IMR-90 (cell line): ENCODE measurements at regions not wholly inside any gene's neighbourhood (a gene's known extent, or its start where the extent isn't known, plus 50 kb on each side); places are given as distances from the start of the nearest gene placed in this dataset.

Experiments used
- ATAC-seq: fragments of 200-7000 bp; cut with Tn5 transposase; 2 replicates; pipeline ENCODE4 v1.9.1; 2020; ENCODE audit warnings: low read depth, mild to moderate bottlenecking, moderate library complexity
- BruUV-seq: library from RNA; stranded (reverse); fragments of 400-500 nt; replicated peaks from 2 replicates; lab custom pipeline; 2021; lab: Mats Ljungman, UMichigan
- CTCF ChIA-PET: fragments of 300-600 bp; formaldehyde crosslinking; extraction: SDS; loops from one replicate; lab custom pipeline; 2021; ENCODE audit warnings: antibody characterized with exemption; lab: Yijun Ruan, JAX
- POLR2A ChIA-PET: fragments of 300-600 bp; sonication (Branson Sonifier 250); formaldehyde crosslinking; loops from one replicate; lab custom pipeline; 2022; ENCODE audit warnings: antibody characterized with exemption; ENCODE audit not compliant: unreplicated experiment; lab: Charles Lee
- DNase-seq: peaks from one replicate; pipeline ENCODE4 v3.0.0; 2013
- H2AFZ ChIP-seq: replicated peaks from 2 replicates; pipeline ENCODE3; 2013; ENCODE audit warnings: low read length, mild to moderate bottlenecking; ENCODE audit not compliant: poor library complexity
- H2AK5ac ChIP-seq: 2 replicates; pipeline ENCODE4 v1.6.1; 2013; ENCODE audit warnings: low read depth, low read length, inconsistent platforms
- H2AK9ac ChIP-seq: replicated peaks from 2 replicates; pipeline ENCODE3; 2013; ENCODE audit warnings: mild to moderate bottlenecking, low read depth, low read length, moderate library complexity; ENCODE audit not compliant: poor library complexity
- H2BK120ac ChIP-seq: 2 replicates; pipeline ENCODE4 v1.6.1; 2013; ENCODE audit warnings: low read depth, low read length, inconsistent platforms
- H2BK15ac ChIP-seq: 3 replicates; pipeline ENCODE4 v1.6.1; 2013; ENCODE audit warnings: low read depth, low read length, inconsistent platforms
- H2BK20ac ChIP-seq: 2 replicates; pipeline ENCODE4 v1.6.1; 2013; ENCODE audit warnings: low read depth, mild to moderate bottlenecking, inconsistent platforms, low read length, moderate library complexity
- H2BK5ac ChIP-seq: 2 replicates; pipeline ENCODE4 v1.6.1; 2013; ENCODE audit warnings: mild to moderate bottlenecking, low read depth, low read length, inconsistent platforms; ENCODE audit not compliant: poor library complexity, severe bottlenecking
- H3K14ac ChIP-seq: replicated peaks from 2 replicates; pipeline ENCODE4 v1.6.1; 2013; ENCODE audit warnings: low read depth, low read length, inconsistent platforms
- H3K18ac ChIP-seq: 2 replicates; pipeline ENCODE4 v1.6.1; 2013; ENCODE audit warnings: low read depth, low read length, control low read depth
- H3K23ac ChIP-seq: 2 replicates; pipeline ENCODE4 v1.6.1; 2013; ENCODE audit warnings: low read depth, low read length, inconsistent platforms
- H3K27ac ChIP-seq: 2 replicates; pipeline ENCODE4 v1.5.1; 2013; ENCODE audit warnings: mild to moderate bottlenecking, control low read depth, low read length; ENCODE audit not compliant: insufficient read depth
- H3K27me3 ChIP-seq: 2 replicates; pipeline ENCODE4 v1.6.1; 2013; ENCODE audit warnings: low read length; ENCODE audit not compliant: control insufficient read depth, insufficient read depth
- H3K36me3 ChIP-seq: 2 replicates; pipeline ENCODE4 v1.6.1; 2013; ENCODE audit warnings: low read length, mixed read lengths; ENCODE audit not compliant: control insufficient read depth, insufficient read depth
- H3K4ac ChIP-seq: 2 replicates; pipeline ENCODE4 v1.6.1; 2013; ENCODE audit warnings: low read depth, low read length, inconsistent platforms
- H3K4me1 ChIP-seq: 2 replicates; pipeline ENCODE4 v1.6.1; 2013; ENCODE audit warnings: low read length, mixed read lengths; ENCODE audit not compliant: control insufficient read depth, insufficient read depth
- H3K4me2 ChIP-seq: 2 replicates; pipeline ENCODE4 v1.6.1; 2013; ENCODE audit warnings: low read depth, mild to moderate bottlenecking, control low read depth, low read length, moderate library complexity
- H3K4me3 ChIP-seq: 2 replicates; pipeline ENCODE4 v1.5.1; 2013; ENCODE audit warnings: low read depth, mild to moderate bottlenecking, control low read depth, low read length, moderate library complexity; ENCODE audit not compliant: insufficient read depth
- H3K56ac ChIP-seq: 2 replicates; pipeline ENCODE4 v1.6.1; 2013; ENCODE audit warnings: low read length, inconsistent platforms; ENCODE audit not compliant: insufficient read depth; ENCODE audit errors: extremely low read depth
- H3K79me1 ChIP-seq, 2 experiments: 2 replicates each; pipeline ENCODE4 v1.6.1; 2013; ENCODE audit warnings: low read length in 2 of 2, inconsistent platforms in 1 of 2, low read depth in 1 of 2
- H3K9ac ChIP-seq: 2 replicates; pipeline ENCODE4 v1.6.1; 2013; ENCODE audit warnings: low read depth, low read length, control low read depth
- H3K9me1 ChIP-seq: 2 replicates; pipeline ENCODE4 v1.6.1; 2013; ENCODE audit warnings: low read length, inconsistent platforms; ENCODE audit not compliant: insufficient read depth
- H3K9me3 ChIP-seq: 2 replicates; pipeline ENCODE4 v1.6.1; 2013; ENCODE audit warnings: low read length; ENCODE audit not compliant: control insufficient read depth, insufficient read depth
- H4K20me1 ChIP-seq: 2 replicates; pipeline ENCODE4 v1.6.1; 2013; ENCODE audit warnings: low read length, inconsistent platforms; ENCODE audit not compliant: insufficient read depth
- H4K5ac ChIP-seq: 2 replicates; pipeline ENCODE4 v1.6.1; 2013; ENCODE audit warnings: mild to moderate bottlenecking, low read depth, low read length, control low read depth
- H4K8ac ChIP-seq, 2 experiments: 2 replicates each; pipeline ENCODE4 v1.6.1; 2013; ENCODE audit warnings: low read depth in 2 of 2, low read length in 2 of 2, control low read depth in 1 of 2, inconsistent platforms in 1 of 2
- H4K91ac ChIP-seq: 2 replicates; pipeline ENCODE4 v1.6.1; 2013; ENCODE audit warnings: low read depth, low read length, inconsistent platforms; ENCODE audit not compliant: insufficient read depth
- POLR2A ChIP-seq: IDR thresholded peaks from 2 replicates; pipeline ENCODE4 v1.6.1; 2012; ENCODE audit warnings: mild to moderate bottlenecking, low read depth, low read length
- RAD21 ChIP-seq: IDR thresholded peaks from 2 replicates; pipeline ENCODE4 v1.6.1; 2012; ENCODE audit warnings: low read length, improper control_type of control experiment
- WGBS, 2 experiments: methylation state at CpG; one replicate each; pipeline versions ENCODE4 v1.1.5 to v1.1.7; 2013; ENCODE audit warnings: missing lambda C conversion rate in 2 of 2; ENCODE audit not compliant: insufficient read length in 1 of 2; ENCODE audit errors: extremely low coverage in 2 of 2; 5-methylcytosine and 5-hydroxymethylcytosine counted together
- dilution Hi-C: fragments of 300-500 bp; cut with HindIII; formaldehyde crosslinking; loops from one replicate; pipeline ENCODE4 v1.14.3; 2018; ENCODE audit warnings: low sequenced_read_pairs; ENCODE audit not compliant: unreplicated experiment
- in situ Hi-C: fragments of 300-500 bp; cut with MboI; formaldehyde crosslinking; loops from 3 replicates; pipeline ENCODE4 v1.14.3; 2019; ENCODE audit warnings: low sequenced_read_pairs, inconsistent platforms, mixed read lengths
- intact Hi-C: fragments of 100-400 bp; cut with micrococcal nuclease; formaldehyde crosslinking; loops from 2 replicates; pipeline ENCODE4 v1.10.0; 2022
- TF ChIP-seq, protein P1 (sequence below): conservative IDR thresholded peaks from 2 replicates; pipeline ENCODE4 v1.5.1; 2012; ENCODE audit warnings: mild to moderate bottlenecking, low read depth, low read length, improper control_type of control experiment

DNA sequence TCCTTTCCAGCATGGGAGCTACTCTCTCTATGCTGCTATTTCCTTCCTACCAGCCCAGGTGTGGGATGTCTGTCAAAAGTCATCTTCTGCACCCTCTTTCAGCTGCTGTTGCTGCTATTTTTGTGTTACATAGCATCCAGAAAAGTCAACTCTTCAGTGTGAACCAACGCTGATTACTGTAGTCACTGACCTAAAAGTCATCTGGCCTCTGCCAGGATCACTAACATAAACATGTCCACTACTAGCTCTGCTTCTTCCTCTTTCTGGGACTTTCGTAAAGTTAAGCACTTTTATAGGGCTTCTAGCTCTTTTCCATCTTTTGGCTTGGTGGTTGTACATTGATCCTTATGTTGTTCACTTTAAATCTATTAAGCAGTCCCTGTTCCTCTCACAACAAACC lies 90.2 kb upstream of the CARD18 start:
- no peak overlapping the region for H3K23ac ChIP-seq
- peak overlapping the region; percentile 9 for H2BK5ac ChIP-seq
- no peak overlapping the region for H2AK9ac ChIP-seq
- peak overlapping the region; percentile 71; the same call in 1 of the 2 replicates for H2AK5ac ChIP-seq
- in situ Hi-C loops = no loop called here
- H3K27ac ChIP-seq = peak overlapping the region; percentile 83; the same call in 1 of the 2 replicates
- peak overlapping the region; percentile 82 for H2BK120ac ChIP-seq
- peak overlapping the region; percentile 79 for H2BK20ac ChIP-seq
- peak overlapping the region in 1 of 2 experiments; percentile 64; a peak in 2 of 4 replicates for H4K8ac ChIP-seq
- peak overlapping the region; percentile 99 for H2BK15ac ChIP-seq
- H4K20me1 ChIP-seq = no peaks in the 10 kb centered on the region
- ATAC-seq (peak; percentile 10; the same call in 1 of the 2 replicates), DNase-seq (peak; percentile 34)
- H3K18ac ChIP-seq = peak overlapping the region; percentile 85; the same call in 1 of the 2 replicates
- H2AFZ ChIP-seq = peak overlapping the region; percentile 51
- BruUV-seq = no TSS peak
- peak overlapping the region; percentile 75; the same call in 1 of the 2 replicates for H3K14ac ChIP-seq
- H3K9me1 ChIP-seq = peaks cover 4% of the 10 kb centered on the region; the same call in 1 of the 2 replicates
- dilution Hi-C loops = no loop called here
- H3K9me3 ChIP-seq = no peaks in the 10 kb centered on the region
- no peak for TF ChIP-seq POLR2A
- no peak for TF ChIP-seq RAD21
- TF ChIP-seq, protein P1, sequence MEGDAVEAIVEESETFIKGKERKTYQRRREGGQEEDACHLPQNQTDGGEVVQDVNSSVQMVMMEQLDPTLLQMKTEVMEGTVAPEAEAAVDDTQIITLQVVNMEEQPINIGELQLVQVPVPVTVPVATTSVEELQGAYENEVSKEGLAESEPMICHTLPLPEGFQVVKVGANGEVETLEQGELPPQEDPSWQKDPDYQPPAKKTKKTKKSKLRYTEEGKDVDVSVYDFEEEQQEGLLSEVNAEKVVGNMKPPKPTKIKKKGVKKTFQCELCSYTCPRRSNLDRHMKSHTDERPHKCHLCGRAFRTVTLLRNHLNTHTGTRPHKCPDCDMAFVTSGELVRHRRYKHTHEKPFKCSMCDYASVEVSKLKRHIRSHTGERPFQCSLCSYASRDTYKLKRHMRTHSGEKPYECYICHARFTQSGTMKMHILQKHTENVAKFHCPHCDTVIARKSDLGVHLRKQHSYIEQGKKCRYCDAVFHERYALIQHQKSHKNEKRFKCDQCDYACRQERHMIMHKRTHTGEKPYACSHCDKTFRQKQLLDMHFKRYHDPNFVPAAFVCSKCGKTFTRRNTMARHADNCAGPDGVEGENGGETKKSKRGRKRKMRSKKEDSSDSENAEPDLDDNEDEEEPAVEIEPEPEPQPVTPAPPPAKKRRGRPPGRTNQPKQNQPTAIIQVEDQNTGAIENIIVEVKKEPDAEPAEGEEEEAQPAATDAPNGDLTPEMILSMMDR = no peak
- intact Hi-C loops = loop anchor here (10.0 kb wide), 1 partner anchor 1285 kb away; no protein-coding TSS in a partner anchor
- H3K36me3 ChIP-seq = no peaks in the 10 kb centered on the region
- POLR2A ChIA-PET = no interaction called here
- H4K91ac ChIP-seq = no peak overlapping the region
- H3K56ac ChIP-seq = no peak overlapping the region
- no CpG with 5 or more reads among the region's 2 CpGs for WGBS, 2 experiments
- H3K4me1 ChIP-seq = peaks cover 6% of the 10 kb centered on the region
- CTCF ChIA-PET = interaction anchor here (0.9 kb wide), 1 partner anchor 33 kb away, joined by 4 read pairs; no protein-coding TSS in a partner anchor
- no peaks in the 10 kb centered on the region for H3K27me3 ChIP-seq
- peak overlapping the region; percentile 66; the same call in 1 of the 2 replicates for H3K4ac ChIP-seq
- no peak overlapping the region; the same call in 1 of the 2 replicates for H3K4me2 ChIP-seq
- no peak overlapping the region for H3K9ac ChIP-seq
- no peaks in the 10 kb centered on the region for H3K79me1 ChIP-seq
- peak overlapping the region; percentile 87 for H4K5ac ChIP-seq
- H3K4me3 ChIP-seq = no peak overlapping the region
